GM21367 (cell line): ENCODE measurements at regions not wholly inside any gene's neighbourhood (a gene's known extent, or its start where the extent isn't known, plus 50 kb on each side); places are given as distances from the start of the nearest gene placed in this dataset.

ENCODE experiments used
- ATAC-seq: cut with Tn5 transposase; IDR thresholded peaks from one replicate; pipeline ENCODE4 v1.9.1; 2021; ENCODE audit not compliant: unreplicated experiment

- peak; percentile 85 for ATAC-seq
Measured at GRCh38 chr7:55641273-55641691, 69.0 kb upstream of the VOPP1 start.

- no peak for ATAC-seq
Measured at GRCh38 chr7:55639640-55640039, 67.3 kb upstream of the VOPP1 start.

GRCh38 chr7:55629051-55629677, 56.9 kb upstream of the VOPP1 start:
- no peak for ATAC-seq

- no peak for ATAC-seq
Measured at GRCh38 chr7:55624813-55625212, 52.5 kb upstream of the VOPP1 start.

- ATAC-seq: no peak
Measured at GRCh38 chr7:55623617-55624016, 51.3 kb upstream of the VOPP1 start.

- no peak for ATAC-seq
Measured at GRCh38 chr7:55622241-55622640, 49.9 kb upstream of the VOPP1 start.
